ENCODE measurements at regions not wholly inside any gene's neighbourhood (a gene's known extent, or its start where the extent isn't known, plus 50 kb on each side); places are given as distances from the start of the nearest gene placed in this dataset.
"Not testable (repeated sequence)": the region's sequence is repeated elsewhere in the genome, so short reads cannot be mapped to it uniquely, and the experiment has no call there.

DNA sequence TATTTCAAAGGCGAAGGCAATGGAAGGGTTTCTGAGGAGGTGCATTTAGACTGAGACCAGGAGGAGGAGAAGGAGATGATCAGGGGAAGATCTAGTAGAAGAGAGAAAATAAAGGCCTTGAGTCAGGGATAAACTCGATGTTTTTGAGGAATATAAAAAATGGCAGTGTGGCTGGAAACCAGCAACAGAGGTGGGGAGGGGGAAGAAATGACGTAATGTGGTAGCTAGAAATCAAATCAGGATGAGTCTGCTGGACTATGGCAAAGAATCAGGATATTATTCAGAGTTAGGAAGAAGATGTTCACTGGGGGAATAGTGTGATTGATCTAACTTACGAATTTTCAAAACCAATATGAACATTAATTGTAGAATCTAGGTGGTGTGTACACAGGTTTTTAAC lies 1673.9 kb upstream of the WWC1 start:
- no peak for DNase-seq

DNA sequence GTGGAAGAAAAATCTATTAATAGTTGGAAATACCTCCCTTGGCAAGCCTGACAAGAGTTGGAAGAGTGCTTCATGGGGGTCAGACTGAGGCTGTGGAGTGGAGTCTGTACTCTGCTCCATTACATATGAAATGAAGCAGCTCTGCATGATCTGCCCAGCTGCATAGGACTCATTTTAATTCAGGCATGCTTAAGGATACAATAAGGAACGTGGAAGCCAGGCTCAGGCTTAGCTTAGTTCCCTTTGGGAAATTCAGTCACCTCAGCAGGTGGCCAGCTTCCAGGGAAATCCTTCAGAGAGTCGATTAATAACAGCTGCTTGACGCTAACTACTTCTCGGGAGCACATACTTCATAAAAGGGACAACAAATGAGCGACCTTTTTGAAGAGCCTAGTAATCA lies 1672.9 kb upstream of the WWC1 start:
- DNase-seq: no peak

DNA sequence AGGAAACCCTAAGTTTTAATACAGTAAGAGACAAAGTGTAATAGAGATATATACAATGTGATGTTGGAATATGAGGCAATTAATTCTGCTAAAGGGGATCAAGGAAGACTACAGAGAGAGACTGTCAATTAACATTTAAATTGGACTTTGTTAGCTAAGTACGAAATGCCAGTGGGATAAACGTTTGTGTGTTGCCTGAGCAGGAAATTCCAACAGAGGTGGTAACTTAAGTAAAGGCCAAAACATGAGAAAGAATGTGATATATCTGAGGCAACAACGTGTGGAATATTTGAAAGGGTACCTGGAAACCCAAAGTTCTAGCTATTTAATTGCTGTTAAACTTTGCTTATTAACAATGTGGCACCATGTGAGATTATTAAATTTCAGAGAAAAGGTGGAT lies 1666.9 kb upstream of the WWC1 start:
- no peak for DNase-seq

DNA sequence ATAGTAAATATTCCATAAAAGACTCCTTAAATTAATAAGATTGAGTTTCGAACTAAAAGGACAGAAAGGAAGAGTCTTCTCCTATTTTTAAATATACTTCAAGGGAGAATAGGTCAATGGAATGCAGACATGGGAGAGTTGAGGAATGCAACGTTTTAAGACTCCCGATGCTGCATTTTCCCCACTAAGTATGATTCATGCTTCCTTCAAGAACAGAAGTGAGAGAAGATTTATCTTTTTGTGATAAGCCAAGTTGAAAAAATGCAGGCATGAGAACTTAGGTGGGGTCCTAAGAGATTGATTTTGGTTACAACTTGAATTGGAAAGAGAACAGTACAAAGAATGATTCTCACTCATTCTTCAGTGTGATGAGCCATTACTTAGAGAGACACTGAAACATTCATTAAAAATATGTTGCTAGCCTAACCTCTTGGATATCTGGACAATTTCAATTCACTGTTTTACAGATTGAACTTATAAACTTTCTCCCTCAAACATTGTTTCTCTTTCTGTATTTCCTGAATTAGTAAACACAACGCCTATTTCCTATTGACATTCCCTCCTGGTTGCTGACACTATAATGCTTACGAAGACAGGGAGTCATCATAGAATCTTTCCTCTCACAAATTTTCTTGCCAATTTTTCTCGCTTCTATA lies 1666.1 kb upstream of the WWC1 start:
- DNase-seq: no peak

DNA sequence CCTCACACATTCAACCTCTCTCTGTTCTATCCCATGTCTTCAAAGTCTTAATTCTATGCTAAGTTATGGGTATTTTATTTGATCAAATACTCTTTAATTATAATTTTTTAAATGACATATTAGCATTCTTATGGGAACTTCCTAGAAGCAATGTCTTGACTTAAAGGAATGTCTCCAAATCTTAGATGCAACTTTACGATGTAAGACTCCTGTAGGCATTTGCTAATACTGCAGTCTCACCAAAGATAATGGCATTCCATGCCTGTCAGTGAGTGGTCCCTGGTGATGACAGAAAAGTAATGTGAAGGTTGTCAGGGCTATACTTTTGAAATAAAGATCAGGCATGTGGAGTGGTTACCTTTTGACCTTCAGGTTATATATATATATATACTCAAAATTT lies 1654.2 kb upstream of the WWC1 start:
- no peak for DNase-seq

DNA sequence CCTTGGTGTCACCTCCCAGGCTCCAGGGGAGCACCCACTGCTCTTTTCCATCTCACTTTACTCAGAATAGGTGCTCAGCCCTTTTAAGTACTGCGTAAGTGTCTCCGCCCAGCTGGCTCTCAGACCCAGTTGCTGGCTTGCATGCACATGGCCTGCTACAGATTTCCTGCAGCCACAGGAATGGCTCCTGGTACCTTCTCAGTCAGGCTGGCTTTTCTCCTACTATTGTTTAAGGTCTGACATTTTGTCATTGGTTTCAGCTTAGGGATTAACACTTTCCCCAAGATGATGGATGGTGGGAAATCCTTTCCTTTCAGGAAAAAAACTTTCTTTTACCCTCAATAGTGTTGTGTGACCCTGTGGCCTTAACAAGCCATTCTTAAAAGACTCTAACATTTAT lies 1652.3 kb upstream of the WWC1 start:
- DNase-seq: no peak

DNA sequence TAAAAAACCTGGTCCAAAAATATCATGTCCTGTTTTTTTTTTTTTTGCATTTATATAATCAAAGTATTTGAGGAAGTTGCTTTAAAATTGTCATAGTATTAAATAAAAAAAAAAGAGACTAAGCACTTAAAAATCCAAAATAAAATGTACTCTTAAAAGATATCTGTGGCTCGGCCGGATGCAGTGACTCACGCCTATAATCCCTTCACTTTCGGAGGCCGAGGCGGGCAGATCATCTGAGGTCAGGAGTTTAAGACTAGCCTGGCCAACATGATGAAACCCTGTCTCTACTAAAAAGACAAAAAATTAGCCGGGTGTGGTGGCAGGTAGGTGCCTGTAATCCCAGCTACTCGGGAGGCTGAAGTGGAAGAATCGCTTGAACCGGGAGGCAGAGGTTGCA lies 1651.3 kb upstream of the WWC1 start:
- DNase-seq: not testable (repeated sequence)

DNA sequence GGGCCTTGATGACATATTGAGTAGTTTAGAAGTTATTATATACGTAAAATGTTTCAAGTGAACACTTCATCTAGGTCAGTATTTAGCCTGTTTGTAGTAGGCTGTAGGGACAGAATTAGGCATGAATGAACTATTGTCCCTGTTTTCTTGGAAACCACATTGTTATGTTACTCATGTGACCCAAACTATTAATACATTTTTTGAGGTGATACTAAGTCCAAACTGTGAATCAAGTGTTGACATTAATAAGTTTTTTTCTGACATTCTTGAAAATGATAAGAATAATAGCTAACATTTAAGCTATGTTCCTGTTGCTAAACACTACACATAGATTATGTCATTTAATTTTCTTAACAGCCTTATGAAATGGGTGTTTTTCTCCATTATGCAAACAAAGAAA lies 1642.7 kb upstream of the WWC1 start:
- DNase-seq: no peak

DNA sequence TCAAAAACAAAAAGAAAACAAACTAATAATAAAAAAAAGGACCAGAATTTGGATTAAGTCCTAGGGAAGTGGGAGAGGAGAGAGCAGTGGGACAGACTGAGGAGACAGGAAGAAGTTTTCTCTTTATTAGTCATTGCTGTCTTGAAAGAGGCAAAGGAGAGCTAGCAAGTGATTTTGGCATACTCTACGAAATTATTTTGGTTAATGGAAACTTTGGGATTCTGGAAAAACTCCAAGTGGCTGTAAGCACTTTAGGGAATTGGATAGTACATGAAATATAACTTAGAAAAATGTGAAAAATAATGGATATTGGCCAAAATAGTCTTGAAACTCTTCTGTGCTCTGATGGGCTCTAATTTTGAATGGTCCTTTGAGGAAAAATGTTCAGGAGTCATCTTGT lies 1641.8 kb upstream of the WWC1 start:
- DNase-seq: no peak

DNA sequence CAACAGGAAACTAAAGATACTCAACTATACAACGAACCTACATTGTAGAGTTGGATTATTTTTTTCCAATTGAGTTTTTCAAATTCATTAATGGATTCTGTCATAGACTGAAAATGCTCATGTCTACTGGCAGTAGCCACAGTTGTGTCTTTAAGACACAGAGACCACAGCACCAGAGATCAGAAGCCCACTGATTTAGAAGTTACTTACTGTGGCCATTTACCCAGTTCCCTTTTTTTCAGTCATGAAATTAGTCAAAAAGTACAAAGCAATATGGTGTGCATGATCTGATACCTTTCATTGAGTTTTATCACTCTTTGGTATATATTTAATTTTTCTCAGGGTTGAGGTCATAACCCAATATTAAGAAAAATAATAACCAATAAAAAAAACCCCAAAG lies 1640.2 kb upstream of the WWC1 start:
- no peak for DNase-seq

DNA sequence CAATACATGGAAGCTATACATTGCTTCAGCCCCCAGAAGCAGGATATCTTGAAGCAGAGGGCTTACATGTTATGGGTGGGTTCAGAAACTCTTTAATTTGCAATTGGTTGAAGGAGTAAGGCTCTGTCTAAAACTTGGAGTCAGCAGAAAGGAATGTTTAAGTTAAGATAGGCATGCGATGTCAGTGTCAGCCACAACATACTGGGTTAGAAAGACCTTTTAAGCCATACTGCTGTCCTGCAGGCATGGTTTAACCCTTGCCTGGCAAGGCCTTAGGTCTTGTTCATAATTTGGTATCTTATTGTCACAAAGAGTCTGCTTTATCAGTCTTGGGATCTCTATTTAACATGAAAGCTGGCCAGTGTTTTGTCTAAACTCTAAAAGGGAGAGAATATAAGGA lies 1619.6 kb upstream of the WWC1 start:
- DNase-seq: no peak

DNA sequence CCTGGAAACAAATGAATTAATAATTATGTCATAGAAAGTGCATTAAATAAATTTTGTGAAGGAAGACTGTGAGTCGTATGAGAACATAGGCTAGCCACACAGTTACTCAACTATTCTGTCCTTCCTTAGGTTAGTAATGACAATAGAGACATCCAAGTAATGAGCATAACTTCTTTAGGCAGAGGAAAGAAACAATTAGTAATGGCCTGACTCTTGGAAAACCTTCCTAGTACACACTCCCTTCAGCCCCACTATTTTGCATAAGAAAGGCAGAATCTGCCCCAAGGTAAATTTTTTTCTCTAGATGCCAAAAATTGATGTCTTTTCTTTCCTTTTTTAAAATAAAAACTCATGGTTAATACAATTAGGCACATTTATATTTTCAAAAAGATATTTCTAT lies 1619.0 kb upstream of the WWC1 start:
- DNase-seq: no peak

DNA sequence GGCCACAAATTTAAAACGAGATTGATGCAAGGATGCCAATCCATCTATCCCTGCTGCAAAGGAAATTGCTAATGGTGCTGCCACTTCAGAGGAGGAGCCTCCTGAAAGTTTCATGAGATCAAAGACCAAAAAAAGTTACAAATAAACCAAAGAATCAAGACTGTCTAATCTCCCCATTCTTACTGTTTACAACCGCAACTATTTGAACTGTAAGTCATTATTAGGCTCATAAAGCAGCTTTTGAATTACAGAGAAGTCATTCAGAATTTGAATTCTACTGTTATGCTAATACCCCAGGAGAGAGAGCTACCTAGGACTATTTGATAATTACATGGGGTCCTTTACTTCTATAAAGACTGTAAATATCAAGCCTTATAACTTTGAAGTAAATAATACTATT lies 1613.6 kb upstream of the WWC1 start:
- DNase-seq: no peak

DNA sequence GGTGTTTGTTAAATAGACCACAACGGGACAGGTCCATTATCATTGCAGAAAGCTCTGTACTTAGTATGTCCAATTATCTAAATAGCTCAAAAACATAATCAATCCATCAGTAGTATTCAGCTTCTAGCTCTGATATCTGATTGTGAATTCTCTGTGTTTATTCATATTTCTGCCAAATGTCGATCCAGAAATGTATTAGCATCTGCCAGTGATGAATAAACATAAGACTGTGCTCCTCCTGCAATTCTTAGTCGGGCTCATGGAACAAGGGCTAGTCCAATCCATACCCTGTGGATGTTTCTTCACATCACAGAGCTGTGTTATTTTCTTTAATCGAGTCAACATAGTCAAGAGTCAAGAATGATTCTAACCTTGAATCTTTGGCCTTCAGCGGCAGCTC lies 1612.1 kb upstream of the WWC1 start:
- DNase-seq: no peak

DNA sequence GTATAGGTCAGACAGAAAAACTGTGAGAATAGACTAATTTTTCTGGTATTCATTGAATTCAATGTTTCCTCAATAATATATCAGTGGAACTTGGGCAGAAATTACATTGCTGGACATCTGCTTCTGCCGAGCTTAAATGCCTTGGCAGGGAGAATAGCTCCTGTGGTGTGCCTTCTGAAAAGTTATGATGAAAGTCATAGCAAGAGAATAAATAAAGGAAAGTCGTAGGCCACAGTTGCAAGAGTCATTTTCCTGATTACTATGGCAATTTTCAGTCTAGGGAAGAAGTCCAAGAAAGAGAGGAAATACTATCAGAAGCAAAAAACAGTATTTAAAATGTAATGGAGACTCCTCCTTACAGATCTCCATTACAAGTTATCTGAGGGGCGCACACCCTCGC lies 1596.1 kb upstream of the WWC1 start:
- no peak for DNase-seq

DNA sequence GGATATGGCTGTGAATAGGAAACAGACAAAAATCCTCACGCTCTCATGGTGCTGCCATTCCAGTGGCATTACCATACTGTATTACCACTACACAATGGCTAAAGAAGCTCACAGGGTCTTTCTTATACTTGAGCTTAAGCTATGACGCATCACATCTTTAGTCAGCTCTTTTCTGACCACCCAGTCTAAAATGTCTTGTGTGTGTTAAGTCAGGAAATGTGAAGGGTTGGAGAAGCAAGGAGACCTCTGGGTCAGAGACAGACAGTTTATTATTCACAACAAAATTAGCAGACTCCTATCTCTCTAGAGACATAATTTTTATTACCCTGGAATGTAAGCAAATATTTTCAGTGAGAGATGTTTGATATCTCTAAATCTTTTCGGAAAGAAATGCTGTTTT lies 1583.2 kb upstream of the WWC1 start:
- DNase-seq: no peak

DNA sequence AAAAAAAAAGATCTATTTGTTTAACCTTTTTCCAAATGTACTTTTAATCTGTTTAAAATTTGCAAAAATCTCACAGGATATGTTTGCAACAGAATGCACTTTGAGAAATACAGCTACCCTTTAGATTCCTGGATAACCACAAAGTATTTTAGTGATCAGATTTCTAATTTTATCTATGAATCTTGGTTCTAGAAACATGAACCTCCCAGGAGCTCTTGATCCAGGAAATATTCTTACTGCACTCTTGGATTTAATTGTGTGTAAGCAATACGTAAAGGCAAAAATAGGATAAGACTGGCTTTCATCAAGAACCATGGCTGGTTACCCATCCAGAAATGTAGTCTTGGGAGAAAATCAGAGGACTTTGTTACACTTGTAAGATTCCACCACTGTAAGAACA lies 1581.8 kb upstream of the WWC1 start:
- no peak for DNase-seq

DNA sequence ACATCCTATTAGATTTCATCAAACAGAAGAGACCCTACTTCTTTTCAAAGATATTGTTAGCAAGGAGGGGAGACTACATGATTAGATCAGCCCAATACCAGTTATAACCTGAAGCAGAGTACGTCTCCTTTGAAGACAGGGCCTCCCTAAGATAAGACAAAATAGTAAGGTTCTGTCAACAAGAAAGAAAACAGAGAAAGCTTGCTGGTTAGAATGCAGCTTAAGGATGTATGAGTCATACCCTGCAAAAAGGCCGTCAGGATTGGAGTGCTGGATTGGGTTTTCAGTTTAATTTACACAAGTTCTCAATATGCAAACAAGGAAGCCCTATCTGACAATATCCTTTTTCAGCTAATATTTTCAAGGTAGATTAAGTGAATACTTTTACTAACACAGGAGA lies 1581.2 kb upstream of the WWC1 start:
- no peak for DNase-seq

DNA sequence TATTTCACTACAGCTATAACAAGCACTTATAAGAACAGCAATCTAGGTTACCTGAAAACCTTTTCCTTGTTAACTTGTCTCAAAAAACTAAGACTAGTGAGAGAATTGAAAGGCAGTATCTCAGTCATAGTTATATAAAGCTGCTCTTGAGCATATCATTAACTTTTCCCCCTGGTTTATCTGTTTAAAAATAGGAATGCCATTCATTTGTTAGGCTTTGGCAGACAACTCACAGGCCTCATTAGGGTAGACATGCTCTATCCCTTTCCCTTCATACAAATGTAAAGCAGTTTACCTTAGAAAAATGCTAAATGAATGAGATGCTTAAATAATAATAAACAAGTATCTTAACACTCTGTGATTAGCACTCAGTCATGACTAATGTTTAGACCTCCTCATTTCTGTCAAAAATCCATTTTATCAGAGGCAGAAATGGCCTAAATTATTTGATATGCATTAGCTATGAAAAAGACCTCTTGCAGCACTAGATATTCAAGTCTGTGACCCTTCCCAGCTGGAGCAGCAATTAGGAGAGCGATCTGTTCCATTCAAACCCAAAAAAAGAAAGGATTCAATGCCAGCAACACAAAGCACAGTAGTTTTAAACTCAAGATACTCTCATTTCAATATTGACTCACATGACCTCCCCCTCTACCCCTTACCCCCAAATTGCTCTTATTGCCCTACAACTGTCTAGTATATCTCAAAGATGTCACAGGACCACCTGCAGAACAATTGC lies 1578.8 kb upstream of the WWC1 start:
- DNase-seq: no peak

DNA sequence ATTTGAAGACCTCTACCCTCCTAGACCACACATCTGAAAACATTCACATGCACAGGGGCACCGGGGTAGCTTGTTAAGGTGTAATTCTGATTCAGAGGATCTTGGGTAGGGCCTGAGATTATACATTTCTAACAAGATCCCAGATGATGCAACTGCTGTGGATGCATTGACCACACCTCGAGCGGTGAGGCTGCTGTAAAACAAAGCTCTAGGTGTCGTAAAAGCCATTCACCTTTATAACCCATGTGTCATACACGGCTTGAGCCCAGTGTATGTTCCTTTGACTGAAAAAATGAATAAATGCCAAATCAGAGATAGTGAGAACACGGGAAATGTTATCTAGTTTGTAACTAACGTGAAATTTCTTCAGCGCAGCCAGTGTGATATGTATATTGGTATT lies 1578.2 kb upstream of the WWC1 start:
- no peak for DNase-seq

DNA sequence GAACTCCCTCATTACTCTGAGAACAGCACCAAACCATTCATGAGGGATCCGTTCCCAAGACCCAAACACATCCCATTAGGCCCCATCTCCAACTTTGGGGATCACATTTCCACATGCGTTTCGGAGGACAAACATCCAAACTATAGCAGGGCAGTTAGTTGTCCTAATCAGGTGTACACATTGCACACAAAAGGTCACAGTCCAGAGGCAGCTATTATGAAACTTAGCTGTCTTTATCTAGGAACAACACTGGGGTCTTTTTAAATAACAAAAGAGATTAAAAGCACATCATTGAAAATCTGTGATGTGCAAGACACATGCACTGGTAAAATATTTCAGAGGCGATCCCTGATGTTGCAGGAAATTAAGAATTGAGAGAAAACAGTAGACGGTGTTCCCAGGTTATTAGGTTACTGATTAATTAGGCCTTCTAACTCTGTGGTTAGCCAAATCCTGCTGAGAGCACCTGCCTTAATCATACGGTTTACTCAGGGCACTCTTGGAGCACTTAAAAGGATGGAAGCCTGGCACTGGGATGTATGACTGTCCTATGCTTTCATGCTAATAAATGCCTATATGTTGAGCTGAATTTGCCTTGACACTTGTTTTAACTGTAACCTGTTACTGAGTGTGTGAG lies 1574.5 kb upstream of the WWC1 start:
- DNase-seq: no peak

DNA sequence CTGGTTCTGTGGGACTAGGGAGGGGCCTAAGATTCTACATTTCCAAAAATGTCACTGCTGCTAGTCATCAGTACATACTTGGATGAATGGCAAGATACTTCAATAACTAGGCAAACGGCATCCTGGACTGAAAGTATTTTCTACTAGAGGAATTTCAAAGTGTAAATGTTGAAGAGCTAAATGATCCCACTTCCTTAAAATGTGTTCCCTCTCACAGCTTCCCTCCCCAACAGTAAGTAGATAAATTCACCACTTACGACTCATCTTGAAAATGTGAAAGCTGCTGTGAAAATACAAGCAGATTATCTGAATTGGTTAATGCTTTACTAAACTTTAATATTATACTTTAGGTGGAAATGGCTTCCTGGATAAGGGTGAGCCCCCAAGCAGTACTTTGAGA lies 1571.5 kb upstream of the WWC1 start:
- DNase-seq: no peak

DNA sequence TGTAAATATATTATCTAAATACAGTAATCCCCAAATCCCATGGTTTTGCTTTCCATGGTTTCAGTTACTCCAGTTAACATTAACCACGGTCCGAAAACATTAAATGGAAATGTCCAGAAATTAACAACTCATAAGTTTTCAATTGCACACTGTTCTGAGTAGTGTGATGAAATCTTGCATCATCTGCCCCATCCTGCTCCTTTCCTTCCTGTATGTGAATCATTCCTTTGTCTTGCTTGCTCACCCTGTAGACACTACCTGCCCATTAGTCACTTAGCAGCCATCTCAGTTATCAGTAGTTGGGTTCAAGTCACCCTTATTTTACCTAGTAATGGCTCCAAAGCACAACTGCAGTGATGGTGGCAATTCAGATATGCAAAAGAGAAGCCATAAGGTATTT lies 1568.5 kb upstream of the WWC1 start:
- no peak for DNase-seq

DNA sequence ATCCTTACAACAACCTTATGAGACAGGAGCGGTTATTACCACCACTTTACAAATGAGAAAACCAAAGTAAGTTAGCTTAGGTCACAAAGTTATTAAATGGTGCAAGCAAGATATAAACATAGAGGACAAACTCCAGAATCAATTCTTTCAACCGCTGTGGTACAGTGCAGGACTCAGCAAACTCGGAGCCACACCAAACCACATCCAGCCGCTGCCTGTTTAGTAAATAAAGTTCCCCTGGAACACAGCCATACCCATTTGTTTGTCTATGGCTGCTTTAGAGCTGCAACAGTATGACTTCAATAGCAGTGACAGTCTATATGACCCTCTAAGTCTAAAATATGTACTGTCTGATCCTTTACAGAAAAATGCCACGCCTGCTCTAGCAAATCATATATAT lies 1567.2 kb upstream of the WWC1 start:
- no peak for DNase-seq

DNA sequence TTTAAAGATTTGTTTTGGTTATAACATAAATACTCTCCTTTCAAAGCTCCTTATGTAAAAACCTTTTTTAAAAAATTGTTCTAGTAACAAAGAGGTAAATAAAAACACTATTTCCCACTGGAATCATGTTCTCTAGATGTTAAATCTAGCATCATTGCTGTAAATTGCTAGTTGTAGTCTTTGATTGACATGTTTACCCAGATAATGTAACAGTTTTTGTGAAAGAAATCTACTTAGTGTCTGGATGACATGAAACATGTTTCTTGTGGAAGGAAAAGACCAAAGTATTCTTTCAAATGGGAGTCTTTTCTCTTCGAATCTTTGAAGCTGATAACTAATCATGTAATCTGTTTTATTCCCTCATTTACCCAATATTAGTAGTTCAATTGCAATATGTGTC lies 1565.9 kb upstream of the WWC1 start:
- no peak for DNase-seq

Data from T-helper 2 cell (primary cell).